ENCODE measurements at regions not wholly inside any gene's neighbourhood (a gene's known extent, or its start where the extent isn't known, plus 50 kb on each side); places are given as distances from the start of the nearest gene placed in this dataset.

GRCh38 chr4:59666645-59667044 lies 1533.5 kb upstream of the ADGRL3 start:
- no peak for TF ChIP-seq POLR2A (IDR thresholded peaks at IDR 0.05)
- TF ChIP-seq, protein P1, sequence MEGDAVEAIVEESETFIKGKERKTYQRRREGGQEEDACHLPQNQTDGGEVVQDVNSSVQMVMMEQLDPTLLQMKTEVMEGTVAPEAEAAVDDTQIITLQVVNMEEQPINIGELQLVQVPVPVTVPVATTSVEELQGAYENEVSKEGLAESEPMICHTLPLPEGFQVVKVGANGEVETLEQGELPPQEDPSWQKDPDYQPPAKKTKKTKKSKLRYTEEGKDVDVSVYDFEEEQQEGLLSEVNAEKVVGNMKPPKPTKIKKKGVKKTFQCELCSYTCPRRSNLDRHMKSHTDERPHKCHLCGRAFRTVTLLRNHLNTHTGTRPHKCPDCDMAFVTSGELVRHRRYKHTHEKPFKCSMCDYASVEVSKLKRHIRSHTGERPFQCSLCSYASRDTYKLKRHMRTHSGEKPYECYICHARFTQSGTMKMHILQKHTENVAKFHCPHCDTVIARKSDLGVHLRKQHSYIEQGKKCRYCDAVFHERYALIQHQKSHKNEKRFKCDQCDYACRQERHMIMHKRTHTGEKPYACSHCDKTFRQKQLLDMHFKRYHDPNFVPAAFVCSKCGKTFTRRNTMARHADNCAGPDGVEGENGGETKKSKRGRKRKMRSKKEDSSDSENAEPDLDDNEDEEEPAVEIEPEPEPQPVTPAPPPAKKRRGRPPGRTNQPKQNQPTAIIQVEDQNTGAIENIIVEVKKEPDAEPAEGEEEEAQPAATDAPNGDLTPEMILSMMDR (IDR thresholded peaks at IDR 0.05), result no peak

Measured in testis (tissue), 2 donors.